Liver (tissue), 3 donors: ENCODE measurements at regions not wholly inside any gene's neighbourhood (a gene's known extent, or its start where the extent isn't known, plus 50 kb on each side); places are given as distances from the start of the nearest gene placed in this dataset.

Experiments
- CTCF ChIP-seq: fragments of 150-350 bp; IDR thresholded peaks from 2 replicates; pipeline ENCODE4 v1.5.1; 2017; ENCODE audit warnings: improper control_type of control experiment, low read depth, low read length; ENCODE audit not compliant: missing input control
- MAX ChIP-seq: IDR thresholded peaks from 2 replicates; pipeline ENCODE4 v1.6.1; 2016; ENCODE audit warnings: antibody characterized with exemption
- RAD21 ChIP-seq, 2 donors: IDR thresholded peaks; 2 replicates each; pipeline ENCODE4 v1.6.1; 2016; ENCODE audit warnings: antibody characterized with exemption in 2 of 2, mild to moderate bottlenecking in 2 of 2
- REST ChIP-seq: IDR thresholded peaks from 2 replicates; pipeline ENCODE4 v1.6.1; 2016; ENCODE audit warnings: antibody characterized with exemption, mild to moderate bottlenecking
- SP1 ChIP-seq: IDR thresholded peaks from 2 replicates; pipeline ENCODE4 v1.6.1; 2018; ENCODE audit warnings: antibody characterized with exemption, mild to moderate bottlenecking
- TAF1 ChIP-seq: conservative IDR thresholded peaks from 2 replicates; pipeline ENCODE4 v1.6.1; 2016; ENCODE audit warnings: antibody characterized with exemption, mild to moderate bottlenecking
- YY1 ChIP-seq: IDR thresholded peaks from 2 replicates; pipeline ENCODE4 v1.6.1; 2016; ENCODE audit warnings: antibody characterized with exemption, mild to moderate bottlenecking
- ZBTB33 ChIP-seq: IDR thresholded peaks from 2 replicates; pipeline ENCODE4 v1.6.1; 2016; ENCODE audit warnings: antibody characterized with exemption
- donor health status: healthy.
- donor health status: healthy.

- TF ChIP-seq MAX (no peak), SP1 (no peak), CTCF (no peak), YY1 (no peak), RAD21 (IDR thresholded peaks at IDR 0.05) (no peak), TAF1 (no peak), ZBTB33 (no peak), REST (no peak)
These were observed 860.0 kb upstream of the ZEB2 start for GRCh38 chr2:145379934-145380333.
